Ureter (tissue), 1 donor: ENCODE measurements at regions not wholly inside any gene's neighbourhood (a gene's known extent, or its start where the extent isn't known, plus 50 kb on each side); places are given as distances from the start of the nearest gene placed in this dataset.

Experiments used
- DNase-seq: peaks from one replicate; pipeline ENCODE4 v3.0.0-alpha.2; 2020; ENCODE audit warnings: low spot score
- donor health status: DM: yes; HTN: yes; CAD: no.

DNA sequence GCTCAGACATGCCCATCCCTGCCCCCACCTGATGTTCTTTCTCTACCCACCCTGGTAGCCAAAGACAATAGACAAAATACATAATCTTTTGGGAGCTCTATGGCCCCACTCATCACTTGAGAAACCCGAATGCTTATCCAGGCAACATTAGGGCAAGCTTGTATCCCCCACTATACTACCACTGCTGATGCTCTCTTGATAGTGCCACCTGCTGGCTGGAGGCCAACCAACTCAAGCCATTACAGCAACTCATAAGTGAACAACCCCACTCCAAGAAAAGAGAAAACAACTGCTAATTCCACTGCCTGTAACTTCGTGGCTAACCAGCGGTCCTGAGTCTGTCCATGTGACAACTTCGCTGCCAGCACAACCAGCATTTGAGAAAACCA is 342.5 kb upstream of the TGFBR2 start:
- DNase-seq = no peak

DNA sequence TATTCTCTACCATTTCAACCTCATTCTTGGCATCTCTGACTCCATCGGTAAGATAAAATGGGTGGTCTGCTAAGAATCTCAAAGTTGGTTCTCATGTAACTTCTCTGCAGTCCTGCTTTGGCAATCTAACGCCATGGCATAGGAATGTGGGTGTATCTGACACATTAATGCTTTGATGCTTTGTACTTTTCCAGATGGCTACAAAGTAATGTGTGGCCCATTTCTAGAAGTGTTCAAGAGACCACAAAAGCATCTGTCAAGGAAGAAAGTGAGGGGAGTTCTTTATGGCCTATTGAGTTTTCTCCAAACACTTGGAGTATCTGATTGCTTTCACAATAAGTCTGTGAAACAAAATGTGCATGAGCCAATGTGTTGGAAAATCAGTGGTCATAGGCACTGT is 339.9 kb upstream of the TGFBR2 start:
- no peak for DNase-seq

DNA sequence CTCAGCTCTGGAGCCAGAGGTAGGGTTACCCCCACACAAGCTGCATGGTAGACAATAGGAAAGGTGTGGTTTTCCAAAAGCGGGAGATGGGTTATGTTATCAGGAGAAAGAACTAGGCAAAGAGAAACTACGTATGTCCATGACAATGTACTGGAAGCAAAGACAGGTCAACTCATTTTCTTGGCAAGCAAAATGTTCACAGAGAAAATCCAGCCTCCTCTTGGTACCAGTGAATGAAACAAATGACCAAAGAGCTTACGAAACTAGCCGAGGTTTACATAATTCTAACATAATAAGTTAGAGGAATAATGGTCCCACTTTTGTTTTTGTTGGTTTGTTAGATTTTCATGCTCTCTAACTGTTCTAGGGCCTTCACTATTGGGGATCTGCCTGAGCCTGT is 338.1 kb upstream of the TGFBR2 start:
- DNase-seq = no peak

DNA sequence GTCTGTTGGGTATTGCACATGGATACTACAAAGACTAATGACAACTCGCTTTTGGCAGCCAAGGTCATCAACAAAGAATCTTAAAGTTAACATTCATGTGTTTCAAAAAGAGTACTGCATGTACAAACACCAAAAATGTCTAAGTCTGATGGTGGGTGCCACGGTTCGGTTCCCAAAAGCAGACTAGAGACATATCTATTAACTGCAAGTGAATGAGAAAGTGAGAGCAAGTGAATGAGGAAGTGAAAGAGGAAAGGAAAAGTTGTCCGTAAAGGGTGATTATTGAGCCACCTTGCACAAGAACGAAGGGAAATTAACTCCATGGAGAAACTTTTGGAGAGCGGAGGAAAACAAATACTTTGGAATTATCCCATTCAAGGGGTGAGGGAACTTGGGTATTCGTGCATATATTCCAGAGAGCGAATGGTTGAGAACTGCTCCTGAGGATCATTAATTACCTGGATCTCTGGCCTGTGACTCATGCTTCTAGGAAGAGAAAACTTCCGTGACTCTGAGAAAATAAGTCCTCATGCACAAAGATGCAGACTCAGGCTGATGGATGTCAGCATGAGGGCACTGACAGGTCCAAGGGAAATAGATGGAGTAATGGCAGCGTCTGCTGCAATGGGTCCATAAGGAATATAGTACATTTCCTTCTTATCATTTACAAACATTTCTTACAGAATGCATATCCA is 336.5 kb upstream of the TGFBR2 start:
- no peak for DNase-seq

DNA sequence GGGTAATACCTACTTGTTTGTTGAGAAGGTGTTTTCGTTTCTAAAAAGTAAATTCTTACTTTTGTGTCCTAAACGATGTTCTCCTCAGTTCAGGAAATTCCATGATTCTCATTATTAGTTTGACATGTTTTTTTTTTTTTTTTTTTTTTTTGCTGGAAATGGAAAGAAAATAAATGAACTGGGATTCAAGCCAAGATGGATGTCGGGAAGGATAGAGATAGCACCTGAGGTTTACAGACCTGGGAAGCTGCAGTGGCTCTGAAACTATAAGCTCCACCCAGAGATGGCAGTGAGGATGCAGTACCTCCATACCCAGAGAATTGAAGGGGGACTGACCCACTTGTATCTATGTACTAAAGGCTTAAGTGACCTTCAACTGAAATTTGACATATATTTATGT is 334.6 kb upstream of the TGFBR2 start:
- DNase-seq = no peak

DNA sequence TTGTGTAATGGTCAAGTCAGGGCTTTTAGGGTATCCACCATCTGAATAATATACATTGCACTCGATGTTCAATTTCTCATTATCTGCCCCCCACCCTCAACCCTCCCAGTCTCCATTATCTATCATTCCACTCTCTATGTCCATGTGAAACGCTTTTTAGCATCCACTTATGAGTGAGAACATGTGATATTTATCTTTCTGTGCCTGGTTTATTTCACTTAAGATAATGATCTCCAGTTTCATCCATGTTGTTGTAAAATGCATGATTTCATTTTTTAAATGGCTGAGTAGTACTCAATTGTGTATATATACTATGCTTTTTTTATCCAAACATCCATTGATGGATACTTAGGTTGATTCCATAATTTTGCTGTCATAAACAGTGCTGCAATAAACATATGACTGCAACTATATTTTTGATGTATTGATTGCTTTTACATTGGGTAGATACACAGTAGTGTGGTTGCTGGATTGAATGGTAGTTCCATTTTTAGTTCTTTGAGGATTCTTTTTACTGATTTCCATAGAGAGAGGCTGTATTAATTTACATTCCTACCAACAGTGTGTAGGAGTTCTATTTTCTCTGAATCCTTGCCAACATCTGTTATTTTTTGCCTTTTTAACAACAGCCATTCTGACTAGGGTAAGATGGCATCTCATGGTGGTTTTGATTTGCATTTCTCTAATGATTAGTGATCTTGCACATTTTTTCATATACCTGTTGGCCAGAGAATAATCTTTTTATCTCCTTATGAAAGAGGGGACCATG is 332.9 kb upstream of the TGFBR2 start:
- DNase-seq = no peak

DNA sequence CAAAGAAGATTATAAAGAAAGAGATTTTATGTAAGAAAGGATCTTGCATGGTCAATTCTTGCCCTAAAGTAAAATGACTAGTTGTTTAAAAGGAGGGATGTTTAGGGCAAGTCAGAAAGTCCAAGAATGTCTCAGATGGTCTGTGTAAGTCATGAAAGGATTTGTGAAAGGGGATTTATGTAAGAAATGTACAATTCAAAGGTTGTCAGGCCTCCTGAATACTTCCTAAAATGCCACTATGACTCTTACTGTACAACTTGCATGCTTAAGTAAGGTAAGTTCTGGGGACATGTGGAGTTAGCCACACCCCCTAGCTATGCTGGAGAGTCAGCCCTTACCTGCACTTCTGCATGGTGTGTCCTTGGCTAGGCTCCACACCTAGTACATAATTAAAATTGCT is 328.9 kb upstream of the TGFBR2 start:
- no peak for DNase-seq

DNA sequence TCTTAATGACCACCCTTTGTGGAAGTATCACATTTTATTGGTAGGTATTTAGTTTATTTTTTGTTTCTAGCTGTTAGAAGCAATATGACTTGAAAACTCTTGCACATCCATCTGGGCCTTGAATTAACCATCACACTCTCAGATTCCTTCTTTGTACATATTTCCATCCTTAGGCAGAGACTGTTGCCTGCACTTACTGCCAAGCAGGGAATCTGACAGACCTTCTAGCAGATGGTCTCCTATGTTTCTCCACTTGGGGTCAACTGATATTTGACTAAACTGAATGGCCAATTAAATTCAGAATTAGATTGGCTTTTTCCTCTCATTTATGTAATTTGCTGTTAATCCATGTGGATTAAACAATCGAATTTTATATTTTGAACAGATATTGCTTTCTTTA is 324.9 kb upstream of the TGFBR2 start:
- DNase-seq = no peak

DNA sequence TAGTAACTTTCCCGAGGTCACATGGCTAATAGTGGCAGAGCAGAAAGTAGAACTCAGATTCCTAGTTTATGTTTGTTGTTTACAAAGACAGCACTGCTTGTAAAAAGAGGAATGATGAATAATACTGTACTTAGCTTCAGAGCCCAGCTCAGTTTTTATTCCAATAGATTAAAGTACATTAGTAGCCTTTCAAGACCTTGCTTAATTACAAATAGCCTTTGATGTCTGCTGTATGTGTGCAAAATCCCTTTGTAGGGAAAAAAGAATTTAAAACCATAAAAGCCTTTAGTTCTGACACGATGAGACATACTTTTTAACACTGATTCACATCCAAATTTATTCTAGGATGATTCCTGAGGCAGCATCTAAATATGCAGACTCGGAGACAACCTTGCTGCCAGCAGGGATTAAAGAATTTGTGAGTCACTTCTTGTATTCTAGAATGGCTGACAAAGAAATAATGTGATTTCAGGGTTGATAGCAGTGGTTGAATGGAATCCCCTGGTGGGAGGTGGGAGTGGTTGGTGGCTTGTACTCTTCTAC is 324.2 kb upstream of the TGFBR2 start:
- no peak for DNase-seq

DNA sequence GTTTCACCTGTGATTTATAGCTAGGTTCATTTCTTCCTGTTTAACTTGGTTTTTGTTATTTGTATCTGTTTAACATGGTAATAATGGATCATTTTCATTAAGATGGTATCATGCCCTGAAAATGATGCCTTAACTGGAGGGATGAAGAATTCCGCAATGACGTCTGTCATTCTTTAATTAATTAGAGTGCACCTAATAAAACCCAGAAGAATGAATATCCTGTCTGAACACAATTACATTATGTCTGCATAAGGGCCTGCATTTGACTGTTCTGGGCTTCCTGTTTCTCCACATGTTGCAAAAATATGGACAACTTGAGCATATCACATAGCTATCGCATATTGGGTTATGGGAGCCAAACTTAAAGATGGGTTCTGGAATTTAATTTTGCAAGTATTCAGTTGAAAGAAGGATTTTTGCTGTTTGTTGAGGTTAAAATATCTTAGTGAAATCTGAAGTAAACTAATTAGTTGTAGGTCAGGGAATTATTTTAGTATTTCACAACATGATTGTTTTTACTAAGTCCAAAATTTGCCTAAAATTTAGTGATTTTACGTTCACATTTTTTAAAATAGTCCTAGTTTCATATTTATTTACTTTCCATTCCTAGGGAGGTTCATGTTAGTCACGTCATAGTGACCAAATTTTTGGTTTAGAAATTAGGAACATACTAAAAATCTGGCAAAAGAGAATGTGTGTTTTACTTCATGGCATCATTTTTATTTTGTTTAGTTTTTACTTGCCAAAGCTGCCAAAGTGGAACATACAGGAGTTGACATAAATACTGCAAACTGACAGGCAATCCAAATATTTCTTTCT is 321.0 kb upstream of the TGFBR2 start:
- no peak for DNase-seq

DNA sequence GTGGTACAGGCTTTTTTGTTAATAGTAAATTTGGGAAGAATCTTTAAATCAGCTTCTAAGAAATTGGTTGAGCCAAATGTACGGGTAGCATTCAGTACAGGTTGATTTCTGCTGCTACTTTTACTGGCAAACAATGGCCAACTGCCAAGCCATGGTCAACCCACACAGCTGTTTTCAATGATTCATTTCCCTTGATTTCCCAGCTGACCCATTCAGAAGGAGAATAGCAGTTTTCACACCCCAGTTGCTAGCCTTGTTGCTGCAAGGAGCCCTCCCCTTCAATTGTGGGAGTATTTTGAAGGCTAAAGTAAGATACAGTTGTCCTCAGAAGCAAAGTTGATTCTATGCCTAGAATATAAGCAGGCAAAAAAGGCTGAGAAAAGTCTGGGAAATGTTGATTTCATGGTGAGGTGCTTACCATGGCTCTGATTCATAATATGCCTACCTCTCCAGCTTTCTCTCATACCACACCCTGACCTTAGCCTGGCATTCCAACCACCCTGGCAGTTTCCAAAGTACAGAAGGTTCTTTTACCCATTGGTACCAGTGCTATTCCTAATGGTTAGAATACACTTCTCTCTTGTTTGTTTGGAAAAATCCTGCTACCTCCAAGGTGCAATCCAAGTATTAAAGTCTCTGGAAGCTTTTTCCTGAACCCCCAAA is 320.3 kb upstream of the TGFBR2 start:
- DNase-seq = peak; percentile 78

DNA sequence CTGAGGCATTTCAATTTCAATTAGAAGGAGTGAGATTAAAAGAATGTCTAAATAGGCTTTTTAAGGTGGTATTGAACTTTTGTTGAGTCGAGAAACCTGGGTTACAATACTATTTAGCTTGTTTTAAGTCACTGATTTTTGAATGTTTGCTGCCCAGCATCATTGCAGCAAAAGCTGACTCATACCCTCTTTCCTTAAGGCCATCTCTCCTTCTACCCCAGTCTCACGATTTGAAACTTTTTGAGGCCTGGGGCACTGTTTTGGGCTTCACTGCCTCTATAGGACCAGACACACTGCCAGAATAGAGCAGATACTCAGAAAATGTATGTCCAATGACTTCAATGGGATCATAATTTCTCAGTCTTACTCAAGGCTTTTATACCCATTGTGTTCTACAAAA is 319.6 kb upstream of the TGFBR2 start:
- DNase-seq = no peak

DNA sequence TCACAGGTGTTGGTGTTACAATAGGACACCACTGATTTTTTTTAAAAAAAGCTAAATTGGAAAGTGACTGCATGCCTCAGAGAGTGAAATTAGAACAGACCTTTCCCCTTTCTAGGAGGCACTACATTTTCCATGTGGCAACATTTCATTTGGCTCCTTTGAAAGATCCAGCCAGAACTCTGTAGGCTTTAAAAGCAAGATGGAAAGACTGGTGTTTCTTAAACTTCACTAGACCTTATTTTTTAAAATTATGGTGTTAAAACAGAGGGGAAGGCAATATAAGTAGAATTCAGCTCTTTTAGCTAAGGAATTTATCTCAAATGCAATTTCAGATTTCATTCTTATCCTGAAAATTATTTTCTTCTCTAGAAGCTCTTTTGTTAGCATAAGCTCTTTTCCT is 317.6 kb upstream of the TGFBR2 start:
- DNase-seq = no peak

DNA sequence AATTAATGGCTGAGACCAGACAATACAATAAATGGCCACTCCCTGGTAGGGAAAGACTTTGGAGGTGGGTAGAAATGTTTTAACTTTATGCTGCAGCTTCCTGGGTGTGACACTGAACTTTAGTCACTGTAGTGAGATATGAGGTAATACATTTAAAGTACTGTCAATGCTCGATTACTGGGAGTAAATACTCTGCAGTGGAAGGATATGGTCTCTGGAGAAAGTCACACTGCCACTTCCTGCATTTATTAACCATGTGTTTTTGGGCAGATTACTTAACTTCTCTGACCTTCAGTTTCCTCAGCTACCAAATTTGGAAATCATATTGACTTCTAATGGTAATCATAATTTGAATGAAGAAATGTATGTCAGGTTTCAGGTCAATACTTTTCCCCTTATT is 317.1 kb upstream of the TGFBR2 start:
- no peak for DNase-seq

DNA sequence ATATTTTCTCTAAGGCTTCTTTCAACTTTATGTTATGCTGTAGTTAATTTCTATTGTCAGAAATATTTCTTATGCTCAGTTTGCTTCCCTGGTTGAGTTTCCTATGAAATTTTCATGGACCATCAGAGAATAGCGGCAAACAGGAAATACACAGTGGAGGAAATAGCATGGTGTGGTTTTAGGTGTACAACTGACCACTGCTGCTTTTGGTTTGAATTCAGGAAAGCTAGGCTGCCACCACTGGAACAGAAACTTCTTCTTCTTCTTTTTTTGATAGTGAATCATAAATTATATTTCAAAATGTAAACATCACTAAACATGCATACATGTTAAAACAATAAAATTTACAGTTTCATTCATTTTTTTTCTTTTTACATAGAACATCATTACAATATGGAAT is 316.6 kb upstream of the TGFBR2 start:
- DNase-seq = no peak

DNA sequence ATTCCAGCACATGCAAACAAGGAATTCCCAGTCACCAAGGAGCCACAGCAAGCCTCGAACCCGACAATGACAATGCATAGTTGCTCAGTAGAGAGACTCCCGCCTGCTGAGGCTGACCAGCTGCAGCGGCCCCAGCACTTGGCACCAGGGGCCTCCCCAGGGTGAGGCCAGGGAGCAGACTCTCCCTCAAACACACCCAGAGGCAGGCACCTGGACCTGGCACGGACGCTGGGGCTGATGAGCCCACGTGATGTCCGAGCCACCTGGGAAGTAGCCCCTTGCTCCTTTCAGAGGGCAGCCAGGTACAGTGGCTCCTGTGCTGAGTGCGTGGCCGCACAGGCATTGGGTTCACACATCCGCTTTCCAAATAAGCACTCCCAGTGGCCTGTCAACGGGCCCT is 315.9 kb upstream of the TGFBR2 start:
- DNase-seq = no peak

DNA sequence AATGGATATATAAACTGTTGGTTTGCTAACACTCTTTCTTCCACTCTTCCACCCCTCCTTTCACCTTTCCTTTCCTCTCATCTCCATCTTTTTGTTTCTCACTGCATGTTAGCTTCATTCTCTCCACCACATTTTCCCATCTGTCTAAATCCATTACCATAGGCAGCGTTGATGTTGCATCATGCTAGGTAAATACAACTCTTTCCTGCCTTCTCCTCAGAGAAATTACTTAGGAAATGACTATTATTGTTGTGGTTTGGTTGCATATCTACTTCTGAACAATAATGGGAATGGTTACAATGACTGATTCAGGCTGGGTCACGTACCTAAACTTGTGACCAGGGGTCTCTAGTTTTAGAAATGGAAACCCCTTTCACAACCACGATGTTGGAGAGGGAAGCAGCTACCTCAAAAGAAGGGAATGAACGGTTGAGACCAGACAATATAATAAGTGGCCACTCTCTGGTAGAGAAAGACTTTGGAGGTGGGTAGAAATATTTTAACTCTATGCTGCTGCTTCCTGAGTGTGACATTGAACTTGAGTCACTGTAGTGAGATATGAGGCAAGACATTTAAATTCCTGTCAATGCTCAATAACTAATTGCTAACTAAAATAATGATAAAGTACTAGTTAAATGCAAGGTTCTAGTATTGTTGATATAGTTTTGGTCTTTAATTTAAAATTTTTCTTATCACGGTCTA is 314.1 kb upstream of the TGFBR2 start:
- no peak for DNase-seq

DNA sequence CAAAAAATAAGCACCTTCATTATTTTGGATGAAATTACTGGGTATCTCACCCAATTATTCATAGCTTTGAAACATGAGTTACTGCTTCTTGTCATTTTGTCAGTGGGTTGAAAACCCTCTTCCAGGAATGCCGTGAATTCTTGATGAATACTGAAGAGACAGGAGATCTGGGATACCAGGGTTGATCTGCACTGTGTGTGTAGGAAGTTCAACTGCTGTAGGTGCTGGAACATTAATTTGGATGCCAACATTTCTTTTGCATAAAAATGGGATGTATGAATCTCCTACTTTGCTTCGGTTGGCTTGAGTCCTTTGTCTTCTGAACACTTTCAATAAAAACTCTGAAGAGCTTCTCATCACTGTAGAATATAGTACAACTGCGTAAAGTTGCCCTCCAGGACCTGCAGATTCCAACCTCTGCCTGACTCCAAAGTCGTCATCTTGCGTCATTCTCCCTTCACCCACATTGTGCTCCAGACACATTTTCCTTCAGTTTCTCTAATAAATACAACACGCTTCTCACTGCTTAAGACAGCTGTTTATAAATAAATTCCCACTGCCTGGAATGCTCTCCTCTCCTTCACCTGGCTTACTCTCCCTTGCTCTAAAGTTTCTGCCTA is 312.7 kb upstream of the TGFBR2 start:
- no peak for DNase-seq

DNA sequence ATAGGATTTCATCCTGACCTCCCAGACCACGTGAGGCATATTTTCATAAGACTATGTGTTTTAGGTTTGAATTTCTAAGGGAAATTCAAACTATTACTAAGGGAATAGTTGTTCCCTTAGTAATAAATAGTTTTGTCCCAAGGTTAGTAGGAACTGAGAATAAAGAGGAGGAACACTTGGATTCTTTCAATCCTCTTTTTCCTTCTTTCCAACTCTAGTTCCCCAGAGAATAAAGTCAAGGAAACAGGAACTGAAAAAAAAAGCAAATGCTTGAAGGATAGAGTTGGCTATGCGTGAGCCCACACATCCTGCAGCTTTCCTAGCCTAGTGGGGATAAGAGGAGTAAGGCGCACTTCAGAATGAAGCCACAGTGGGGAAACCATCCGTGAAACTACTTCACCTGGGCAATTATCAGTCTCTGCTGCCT is 312.1 kb upstream of the TGFBR2 start:
- DNase-seq = no peak

DNA sequence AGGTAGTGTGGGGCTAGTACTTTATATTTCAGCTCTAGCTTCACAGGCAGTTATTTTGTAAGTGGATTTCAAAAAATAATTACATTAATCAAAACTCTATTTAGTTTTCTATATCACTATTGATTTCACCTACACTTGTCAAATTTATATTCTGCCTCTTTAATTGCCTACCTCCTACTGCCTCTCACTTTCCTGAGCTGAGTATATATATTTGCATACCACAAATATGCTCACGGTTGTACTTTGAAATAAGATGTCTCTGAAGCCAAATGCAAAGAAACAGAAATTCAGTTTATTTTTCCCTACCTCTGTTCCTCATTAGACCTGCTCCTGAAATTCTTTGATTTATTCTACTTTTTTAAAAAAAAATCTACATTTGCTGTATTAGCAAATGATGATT is 309.3 kb upstream of the TGFBR2 start:
- no peak for DNase-seq
